ENCODE measurements at regions not wholly inside any gene's neighbourhood (a gene's known extent, or its start where the extent isn't known, plus 50 kb on each side); places are given as distances from the start of the nearest gene placed in this dataset.

Small RNAs in the stretch of these regions (small RNA-seq; reads per million reads assigned to genes)
- gene MIR187, result 0 reads per million in 2 experiments

All from NCI-H460 (cell line).